Renal pelvis (tissue), 1 donor: ENCODE measurements at regions not wholly inside any gene's neighbourhood (a gene's known extent, or its start where the extent isn't known, plus 50 kb on each side); places are given as distances from the start of the nearest gene placed in this dataset.

ENCODE experiments used
- DNase-seq: peaks from one replicate; pipeline ENCODE4 v3.0.0-alpha.2; 2013

GRCh38 chr14:61132336-61132735 is 148.8 kb downstream of the TMEM30B start:
- no peak for DNase-seq

GRCh38 chr14:61130512-61131260 is 149.6 kb downstream of the SLC38A6 start:
- peak; percentile 86 for DNase-seq

- DNase-seq, result no peak
Observed at GRCh38 chr14:61129168-61129745, 148.2 kb downstream of the SLC38A6 start.

DNA sequence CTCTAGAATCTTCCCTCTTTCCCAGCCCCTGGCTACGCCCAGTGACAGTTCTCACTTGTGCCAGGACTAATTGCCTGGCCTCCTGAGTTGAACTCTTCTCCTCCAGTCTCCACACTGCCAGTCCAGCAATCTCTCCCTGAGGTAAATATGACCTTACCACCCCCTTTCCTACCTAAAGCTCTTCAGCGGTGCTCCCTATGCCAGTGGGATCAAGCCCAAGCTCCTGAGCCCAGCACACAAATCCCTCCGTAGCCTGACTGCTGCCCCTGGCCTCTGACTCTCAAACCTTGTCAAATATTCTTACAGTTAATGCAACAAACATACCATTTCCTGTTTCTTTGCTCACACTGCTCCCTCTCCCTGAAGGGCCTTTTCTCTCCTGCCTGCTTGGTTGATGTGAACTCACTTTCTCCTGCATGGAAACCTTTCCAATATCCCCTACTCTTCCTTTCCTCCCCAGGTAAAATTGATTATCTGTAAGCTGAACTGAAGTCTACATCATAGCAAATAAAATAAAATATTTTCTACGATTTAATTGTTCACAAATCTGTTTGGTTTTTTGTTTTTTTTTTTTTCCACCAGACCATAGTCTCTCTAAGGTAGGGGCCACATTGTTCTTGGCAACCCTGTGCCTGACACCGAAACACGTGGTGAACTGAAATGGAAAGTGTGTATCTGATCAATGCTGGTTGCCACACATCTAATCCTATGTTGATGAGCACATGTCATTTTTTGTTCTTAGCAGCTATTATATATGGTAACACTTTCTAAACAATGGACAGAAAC is 147.5 kb downstream of the SLC38A6 start:
- no peak for DNase-seq

- no peak for DNase-seq
Observed at GRCh38 chr14:61126603-61127498, 145.8 kb downstream of the SLC38A6 start.

DNA sequence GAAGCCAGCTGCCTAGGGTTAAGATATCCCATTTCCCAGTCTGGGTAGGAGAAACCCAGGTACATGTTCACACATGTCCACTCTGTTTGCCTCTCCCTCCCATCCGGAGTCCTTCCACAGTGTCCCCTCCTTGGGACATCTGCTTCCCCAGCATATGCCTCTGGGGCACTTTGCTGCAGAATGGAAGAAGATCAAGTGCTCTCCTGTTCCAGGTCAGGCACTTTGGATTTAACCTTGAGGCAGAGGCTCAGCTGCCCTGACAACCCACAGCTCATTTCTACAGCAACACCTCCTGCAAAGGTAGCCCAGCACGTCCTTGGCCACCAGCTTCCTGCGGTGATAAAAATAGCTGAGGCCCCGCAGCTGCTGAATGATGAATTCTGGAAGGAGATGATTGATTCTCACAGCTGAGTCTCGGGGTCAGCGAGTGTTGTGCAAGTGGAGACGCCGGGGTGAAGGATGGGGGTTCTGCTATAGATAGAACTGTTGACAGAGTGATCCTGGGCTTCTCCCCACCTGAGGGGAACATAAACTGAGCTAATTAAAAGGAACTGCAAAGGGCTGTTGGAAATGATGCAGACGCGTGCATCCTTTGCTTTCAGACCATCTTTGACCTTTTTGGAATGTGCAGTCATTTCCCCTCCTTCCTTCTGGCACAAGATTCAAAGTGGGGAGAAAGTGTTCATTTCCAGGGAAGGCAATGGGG is 145.0 kb downstream of the SLC38A6 start:
- no peak for DNase-seq

DNA sequence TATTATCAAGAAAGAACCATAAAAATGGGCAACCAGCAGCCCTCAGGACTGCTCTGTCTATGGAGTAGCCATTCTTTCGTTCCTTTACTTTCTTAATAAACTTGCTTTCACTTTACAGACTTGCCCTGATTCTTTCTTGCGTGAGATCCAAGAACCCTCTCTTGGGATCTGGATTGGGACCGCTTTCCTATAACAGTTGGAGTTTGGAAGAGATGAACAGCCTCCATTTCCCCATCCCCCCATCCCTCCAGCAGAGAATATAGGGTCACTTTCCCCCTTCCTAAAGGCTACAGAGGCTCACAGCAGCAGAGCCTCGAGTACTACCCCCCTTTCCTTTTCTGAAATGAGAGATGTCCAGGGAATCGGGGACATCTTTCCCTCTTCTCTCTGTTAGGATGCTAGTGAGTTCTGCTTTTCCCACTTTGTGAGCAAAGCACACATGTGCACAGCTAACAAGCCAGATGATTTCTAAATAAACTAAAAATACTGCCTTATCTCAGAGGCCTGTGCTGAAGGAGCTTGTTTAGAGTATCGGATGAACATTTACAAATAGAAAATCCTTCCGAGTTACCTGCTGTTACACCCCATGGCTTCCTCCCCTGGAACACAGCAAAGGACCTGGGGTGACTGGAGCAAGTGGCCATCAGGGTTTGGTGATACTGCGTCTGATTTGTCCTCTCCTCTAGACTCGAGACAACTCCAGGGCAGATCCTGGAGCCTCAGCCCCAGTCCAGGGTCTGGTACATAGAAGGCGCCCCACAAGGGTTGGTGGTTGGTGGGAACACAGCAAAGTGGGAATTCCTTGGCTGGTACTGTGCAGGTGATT is 144.2 kb downstream of the SLC38A6 start:
- DNase-seq, result no peak

DNA sequence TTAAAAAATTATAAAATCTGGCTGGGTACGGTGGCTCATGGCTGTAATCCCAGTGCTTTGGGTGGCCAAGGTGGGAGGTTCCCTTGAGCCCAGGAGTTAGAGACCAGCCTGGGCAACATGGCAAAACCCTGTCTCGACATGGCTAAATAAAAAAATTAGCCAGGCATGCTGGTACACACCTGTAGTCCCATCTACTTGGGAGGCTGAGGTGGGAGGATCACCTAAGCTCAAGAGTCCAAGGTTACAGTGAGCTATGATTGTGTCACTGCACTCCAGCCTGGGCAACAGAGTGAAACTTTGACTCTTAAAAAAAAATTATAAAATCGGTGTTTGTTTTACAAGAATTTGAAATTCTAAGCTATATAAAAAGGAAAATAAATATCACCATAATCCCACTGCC is 141.8 kb downstream of the SLC38A6 start:
- no peak for DNase-seq

DNA sequence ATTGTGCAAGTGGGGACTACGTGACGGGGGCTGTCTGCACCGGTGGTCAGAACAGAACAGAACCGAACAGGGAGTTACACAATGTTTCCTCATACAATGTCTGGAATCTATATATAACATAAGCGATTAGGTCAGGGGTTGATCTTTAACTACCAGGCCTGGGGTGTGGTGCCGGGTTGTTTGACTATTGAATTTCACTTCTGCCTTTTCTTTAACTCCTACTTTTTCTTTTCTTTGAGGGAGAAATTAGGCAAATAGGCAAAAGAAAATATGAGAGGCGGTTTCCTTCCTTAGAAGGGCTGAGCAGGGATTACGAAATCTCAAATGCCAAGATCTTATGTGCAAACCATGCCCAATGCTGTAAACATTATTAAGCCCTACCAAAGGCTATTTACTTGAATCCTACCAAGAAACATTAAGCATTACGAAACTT is 140.3 kb downstream of the SLC38A6 start:
- DNase-seq, result no peak

DNA sequence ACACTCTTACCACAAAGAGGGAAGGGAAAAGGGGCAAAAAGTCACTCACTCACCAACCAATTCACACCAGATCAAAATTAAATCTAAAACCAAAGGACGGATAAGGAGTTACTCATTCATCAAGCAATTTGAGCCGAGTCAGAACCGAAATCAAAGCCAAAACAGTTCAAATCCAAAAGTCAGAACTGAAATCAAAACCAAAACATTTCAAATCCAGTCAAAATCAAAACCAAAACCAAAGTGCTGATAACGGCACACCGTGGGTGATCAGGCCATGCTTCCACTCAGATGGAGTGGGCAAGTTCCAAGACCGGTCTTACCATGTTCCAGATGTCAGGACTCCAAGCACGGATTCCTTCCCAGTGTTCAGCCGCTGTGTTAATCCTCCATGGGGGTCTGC is 139.5 kb downstream of the SLC38A6 start:
- DNase-seq, result no peak

- no peak for DNase-seq
Observed at GRCh38 chr14:61119006-61119405, 138.0 kb downstream of the SLC38A6 start.

DNA sequence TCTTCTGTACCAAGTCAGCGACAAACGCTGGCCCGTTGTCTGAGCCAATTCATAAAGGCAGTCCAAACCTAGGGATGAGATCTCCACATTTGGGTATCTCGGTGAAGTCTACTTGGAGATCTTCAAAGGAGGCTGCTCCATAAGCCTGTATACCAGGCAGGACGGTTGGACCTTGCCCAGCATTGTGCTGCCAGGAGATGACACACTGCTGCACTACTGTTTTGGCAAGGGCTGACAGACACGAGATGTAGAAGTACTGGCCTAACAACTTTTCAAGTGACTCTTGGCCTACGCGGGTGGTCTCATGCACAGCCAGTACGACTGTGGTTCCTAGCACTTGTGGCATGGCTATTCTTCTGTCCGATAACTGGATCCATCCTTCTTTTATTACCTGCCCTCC is 135.3 kb downstream of the SLC38A6 start:
- DNase-seq, result no peak

DNA sequence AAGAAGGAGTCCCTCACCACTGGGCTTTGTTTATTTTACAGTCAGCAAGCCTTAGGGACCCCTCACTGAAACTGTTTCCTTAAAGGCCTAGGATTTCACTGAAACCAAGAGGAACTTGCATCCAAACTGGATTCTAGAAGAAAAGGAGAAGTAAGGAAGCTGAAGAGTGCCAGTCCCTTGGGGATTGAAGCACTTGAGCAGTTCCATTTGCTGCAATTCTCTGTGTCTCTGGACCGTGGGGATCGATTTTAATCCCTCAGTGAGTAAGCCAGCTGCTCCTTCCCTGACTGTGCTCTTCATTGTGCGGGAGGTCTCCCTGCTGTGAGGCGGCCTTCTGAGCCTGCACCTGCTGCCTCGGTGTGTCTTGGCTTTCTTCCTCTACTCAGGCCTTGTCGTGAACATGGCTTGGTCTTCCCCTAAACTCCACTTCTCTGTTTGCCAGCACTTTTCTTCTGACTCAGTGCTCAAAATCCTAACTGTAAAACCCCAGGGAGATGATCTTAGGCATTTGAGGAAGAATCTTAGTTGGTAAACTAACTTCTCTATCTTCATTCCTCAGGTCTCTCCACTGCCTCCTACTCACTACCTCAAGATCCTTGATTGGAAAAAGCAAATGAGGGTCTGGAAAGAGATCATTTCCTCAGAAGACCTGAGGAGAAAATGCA is 132.6 kb downstream of the SLC38A6 start:
- DNase-seq, result no peak

DNA sequence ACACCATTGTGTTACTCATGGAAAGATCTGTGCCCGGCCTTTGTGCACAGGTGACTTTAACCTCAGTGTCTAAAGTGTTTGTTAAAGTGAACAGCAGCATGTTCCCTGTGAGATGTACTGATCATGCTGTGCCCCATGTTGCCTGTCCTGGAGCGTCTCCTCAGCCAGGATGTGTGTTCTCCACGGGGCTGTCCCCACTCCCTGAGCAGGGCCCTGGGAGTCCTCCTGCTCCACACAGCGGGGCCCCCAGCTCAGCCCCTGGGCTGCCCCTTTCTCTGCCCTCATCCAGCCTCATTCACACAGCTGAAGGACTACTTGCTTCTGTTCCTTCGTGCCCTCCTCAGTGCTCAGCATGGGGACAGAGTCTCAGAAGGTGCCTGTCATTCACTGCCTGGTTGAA is 131.5 kb downstream of the SLC38A6 start:
- DNase-seq, result no peak

GRCh38 chr14:61111731-61112130 is 130.7 kb downstream of the SLC38A6 start:
- no peak for DNase-seq

- DNase-seq, result no peak
Observed at GRCh38 chr14:61111209-61111665, 130.2 kb downstream of the SLC38A6 start.

GRCh38 chr14:61110316-61111082 is 129.5 kb downstream of the SLC38A6 start:
- no peak for DNase-seq

DNA sequence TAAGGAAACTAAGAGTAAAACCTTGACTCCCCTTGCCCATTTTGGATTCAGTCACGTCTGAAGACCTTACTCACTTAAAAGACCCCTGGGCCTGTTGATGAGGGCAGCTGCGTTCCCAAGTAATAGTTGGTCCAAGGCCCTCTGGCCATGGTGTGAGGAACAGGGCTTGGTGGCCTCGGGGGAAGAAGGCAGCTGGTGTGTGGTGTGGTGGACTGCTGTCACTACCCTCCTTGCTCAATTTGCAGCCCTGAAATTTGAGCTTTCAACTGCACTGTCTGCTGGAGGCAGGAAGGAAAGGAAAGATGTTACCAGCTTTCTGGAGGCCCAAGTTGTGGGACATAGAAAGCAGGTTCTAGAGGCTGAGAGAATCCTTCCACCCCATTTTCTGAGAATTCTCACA is 128.2 kb downstream of the SLC38A6 start:
- DNase-seq, result no peak
